ENCODE measurements at regions not wholly inside any gene's neighbourhood (a gene's known extent, or its start where the extent isn't known, plus 50 kb on each side); places are given as distances from the start of the nearest gene placed in this dataset.

DNA sequence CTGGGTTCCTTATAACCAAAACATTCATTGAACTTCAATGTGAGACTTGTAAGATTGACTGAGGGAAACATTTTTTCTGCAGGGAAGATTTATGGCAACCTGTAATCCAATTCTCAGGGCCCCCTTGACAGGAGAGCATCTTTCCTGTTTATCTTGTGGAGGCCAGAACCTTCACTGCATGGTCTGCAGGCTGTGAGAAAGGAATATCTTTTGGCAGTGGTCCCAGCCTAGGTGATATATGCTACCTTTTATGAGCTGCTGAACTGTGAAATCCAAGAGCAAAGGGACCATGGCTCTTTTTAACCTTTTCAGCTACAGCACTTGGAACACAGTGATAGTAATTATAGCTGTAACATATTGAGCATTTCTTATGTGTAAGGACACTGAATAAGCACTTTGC is 590.2 kb upstream of the B3GAT1 start:
- H2BK120ac ChIP-seq (ENCODE audit: low read depth, low read length, poor library complexity, severe bottlenecking): no peak overlapping the region
- TF ChIP-seq, protein P1, sequence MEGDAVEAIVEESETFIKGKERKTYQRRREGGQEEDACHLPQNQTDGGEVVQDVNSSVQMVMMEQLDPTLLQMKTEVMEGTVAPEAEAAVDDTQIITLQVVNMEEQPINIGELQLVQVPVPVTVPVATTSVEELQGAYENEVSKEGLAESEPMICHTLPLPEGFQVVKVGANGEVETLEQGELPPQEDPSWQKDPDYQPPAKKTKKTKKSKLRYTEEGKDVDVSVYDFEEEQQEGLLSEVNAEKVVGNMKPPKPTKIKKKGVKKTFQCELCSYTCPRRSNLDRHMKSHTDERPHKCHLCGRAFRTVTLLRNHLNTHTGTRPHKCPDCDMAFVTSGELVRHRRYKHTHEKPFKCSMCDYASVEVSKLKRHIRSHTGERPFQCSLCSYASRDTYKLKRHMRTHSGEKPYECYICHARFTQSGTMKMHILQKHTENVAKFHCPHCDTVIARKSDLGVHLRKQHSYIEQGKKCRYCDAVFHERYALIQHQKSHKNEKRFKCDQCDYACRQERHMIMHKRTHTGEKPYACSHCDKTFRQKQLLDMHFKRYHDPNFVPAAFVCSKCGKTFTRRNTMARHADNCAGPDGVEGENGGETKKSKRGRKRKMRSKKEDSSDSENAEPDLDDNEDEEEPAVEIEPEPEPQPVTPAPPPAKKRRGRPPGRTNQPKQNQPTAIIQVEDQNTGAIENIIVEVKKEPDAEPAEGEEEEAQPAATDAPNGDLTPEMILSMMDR (conservative IDR thresholded peaks at IDR 0.05): no peak
- no peak overlapping the region for H3K4ac ChIP-seq (ENCODE audit: low read depth, low read length)
- H3K4me1 Mint-ChIP-seq: peaks cover 41 to 49% of the 10 kb centered on the region in 2 experiments
- H4K5ac ChIP-seq (ENCODE audit: insufficient read length, low read depth, low read length): no peak overlapping the region
- no peaks in the 10 kb centered on the region for H3K27me3 ChIP-seq (ENCODE audit: insufficient read depth, low read length)
- H4K91ac ChIP-seq (ENCODE audit: insufficient read length, low read depth, low read length): no peak overlapping the region
- H3K4me2 ChIP-seq (ENCODE audit: insufficient read depth, insufficient read length, low read length): no peak overlapping the region
- H2BK15ac ChIP-seq (ENCODE audit: low read depth, low read length): no peak overlapping the region
- H4K20me1 ChIP-seq (ENCODE audit: control insufficient read depth, insufficient read depth, insufficient read length): no peaks in the 10 kb centered on the region
- no peak for DNase-seq
- no peak overlapping the region for H3K9ac ChIP-seq (ENCODE audit: extremely low read depth, insufficient read length, low read length)
- no peak overlapping the region for H2BK5ac ChIP-seq (ENCODE audit: insufficient read length, low read length)
- H3K23me2 ChIP-seq (ENCODE audit: insufficient read length, low read depth, low read length, poor library complexity, severe bottlenecking): no peaks in the 10 kb centered on the region
- no peaks in the 10 kb centered on the region; the same call in 1 of the 2 replicates for H3K4me1 ChIP-seq (ENCODE audit: insufficient read depth, low read length)
- no peak overlapping the region for H3K27ac Mint-ChIP-seq
- H2BK12ac ChIP-seq (ENCODE audit: insufficient read length, low read depth, low read length): no peak overlapping the region
- H3K23ac ChIP-seq (ENCODE audit: insufficient read length, low read depth, low read length): no peak overlapping the region
- H3K4me3 Mint-ChIP-seq: no peak overlapping the region
- H3K18ac ChIP-seq (ENCODE audit: insufficient read length, low read depth, low read length): no peak overlapping the region
- no peak overlapping the region for H2BK20ac ChIP-seq (ENCODE audit: low read depth, low read length, poor library complexity, severe bottlenecking)
- H3K36me3 Mint-ChIP-seq (ENCODE audit: insufficient read depth in 1 of 3, low read depth in 3 of 3): no peaks in the 10 kb centered on the region; a peak in 1 of 7 replicates
- no peak overlapping the region for H2AFZ ChIP-seq (ENCODE audit: low read length)
- no peak overlapping the region for H3K56ac ChIP-seq (ENCODE audit: insufficient read length, low read depth, low read length)
- no peaks in the 10 kb centered on the region for H3K79me1 ChIP-seq (ENCODE audit: insufficient read depth, low read depth, low read length, poor library complexity, severe bottlenecking)
- H3K27me3 Mint-ChIP-seq (ENCODE audit: low read depth): no peaks in the 10 kb centered on the region; the same call in 1 of the 2 replicates
- H3K14ac ChIP-seq (ENCODE audit: insufficient read depth, low read length): no peak overlapping the region
- H3K79me2 ChIP-seq (ENCODE audit: insufficient read depth, low read length): no peaks in the 10 kb centered on the region
- no peak overlapping the region for H3T11ph ChIP-seq (ENCODE audit: low read length)
- H3K9me3 ChIP-seq (ENCODE audit: control insufficient read depth, low read depth, low read length): no peaks in the 10 kb centered on the region
- peaks cover 0 to 6% of the 10 kb centered on the region in 2 experiments; a peak in 1 of 5 replicates for H3K9me3 Mint-ChIP-seq
- no peak overlapping the region for H2AK5ac ChIP-seq (ENCODE audit: insufficient read length, low read length)
- H4K8ac ChIP-seq (replicated peaks; ENCODE audit: insufficient read length, low read depth, low read length): no peak overlapping the region
- no peak overlapping the region for H3K27ac ChIP-seq (ENCODE audit: insufficient read length, low read depth, low read length)
